ENCODE measurements at regions not wholly inside any gene's neighbourhood (a gene's known extent, or its start where the extent isn't known, plus 50 kb on each side); places are given as distances from the start of the nearest gene placed in this dataset.
A peak's percentile ranks its signal among the peaks of the same experiment; 100 is the strongest.

- no peaks in the 10 kb centered on the region for H3K4me1 ChIP-seq (ENCODE audit: control insufficient read depth in 1 of 2, insufficient read depth in 2 of 2, low read length in 2 of 2)
- H3K27ac ChIP-seq (ENCODE audit: low read depth in 1 of 2, low read length in 2 of 2) = no peak overlapping the region
- no peaks in the 10 kb centered on the region for H3K9me3 ChIP-seq (ENCODE audit: control insufficient read depth, low read length)
- ATAC-seq (ENCODE audit: low FRiP score) (peak; percentile 33), DNase-seq (peak in 1 of 2 donors; percentile 69)
- 65 to 71% methylated on average over 14 of the region's 14 CpGs for WGBS, 2 donors
- no peaks in the 10 kb centered on the region for H3K27me3 ChIP-seq (ENCODE audit: control insufficient read depth in 1 of 2, insufficient read depth in 2 of 2, low read length in 1 of 2)
- H3K36me3 ChIP-seq (ENCODE audit: control insufficient read depth in 1 of 2, insufficient read depth in 2 of 2, low read length in 1 of 2) = no peaks in the 10 kb centered on the region
- intact Hi-C loops (cut with DNase I) = loop anchor here in 1 of 2 donors (10.0 kb wide), 1 partner anchor 220 kb away; no protein-coding TSS in a partner anchor
- H3K4me3 ChIP-seq (ENCODE audit: low read length in 2 of 2) = no peak overlapping the region
Observed at GRCh38 chr2:9095226-9095625, 91.7 kb upstream of the MBOAT2 start.

GRCh38 chr2:9094117-9094516, 90.6 kb upstream of the MBOAT2 start:
- H3K9me3 ChIP-seq (ENCODE audit: control insufficient read depth, low read length) = no peaks in the 10 kb centered on the region
- intact Hi-C loops (cut with DNase I) = loop anchor here in 1 of 2 donors (10.0 kb wide), 1 partner anchor 219 kb away; no protein-coding TSS in a partner anchor
- no peak overlapping the region for H3K4me3 ChIP-seq (ENCODE audit: low read length in 2 of 2)
- no peaks in the 10 kb centered on the region for H3K36me3 ChIP-seq (ENCODE audit: control insufficient read depth in 1 of 2, insufficient read depth in 2 of 2, low read length in 1 of 2)
- DNase-seq (peak in 1 of 2 donors; percentile 67), ATAC-seq (ENCODE audit: low FRiP score) (no peak)
- no peak overlapping the region for H3K27ac ChIP-seq (ENCODE audit: low read depth in 1 of 2, low read length in 2 of 2)
- H3K4me1 ChIP-seq (ENCODE audit: control insufficient read depth in 1 of 2, insufficient read depth in 2 of 2, low read length in 2 of 2) = no peaks in the 10 kb centered on the region
- WGBS, 2 donors = 93 to 94% methylated on average over 14 of the region's 14 CpGs
- H3K27me3 ChIP-seq (ENCODE audit: control insufficient read depth in 1 of 2, insufficient read depth in 2 of 2, low read length in 1 of 2) = no peaks in the 10 kb centered on the region

GRCh38 chr2:9093324-9093723, 89.8 kb upstream of the MBOAT2 start:
- Histone ChIP-seq H3K27ac (ENCODE audit: low read depth in 1 of 2, low read length in 2 of 2) (no peak overlapping the region), H3K4me3 (ENCODE audit: low read length in 2 of 2) (no peak overlapping the region), H3K4me1 (ENCODE audit: control insufficient read depth in 1 of 2, insufficient read depth in 2 of 2, low read length in 2 of 2) (no peaks in the 10 kb centered on the region), H3K27me3 (ENCODE audit: control insufficient read depth in 1 of 2, insufficient read depth in 2 of 2, low read length in 1 of 2) (no peaks in the 10 kb centered on the region), H3K36me3 (ENCODE audit: control insufficient read depth in 1 of 2, insufficient read depth in 2 of 2, low read length in 1 of 2) (no peaks in the 10 kb centered on the region), H3K9me3 (ENCODE audit: control insufficient read depth, low read length) (no peaks in the 10 kb centered on the region)
- 83 to 93% methylated on average over 3 of the region's 3 CpGs for WGBS, 2 donors
- no peak for ATAC-seq (ENCODE audit: low FRiP score)
- DNase-seq = no peak
- intact Hi-C loops (cut with DNase I) = loop anchor here in 1 of 2 donors (10.0 kb wide), 1 partner anchor 219 kb away; no protein-coding TSS in a partner anchor

GRCh38 chr2:9092383-9093282, 89.1 kb upstream of the MBOAT2 start:
- Histone ChIP-seq H3K4me3 (ENCODE audit: low read length in 2 of 2) (no peak overlapping the region), H3K27me3 (ENCODE audit: control insufficient read depth in 1 of 2, insufficient read depth in 2 of 2, low read length in 1 of 2) (no peaks in the 10 kb centered on the region), H3K27ac (ENCODE audit: low read depth in 1 of 2, low read length in 2 of 2) (no peak overlapping the region), H3K4me1 (ENCODE audit: control insufficient read depth in 1 of 2, insufficient read depth in 2 of 2, low read length in 2 of 2) (no peaks in the 10 kb centered on the region), H3K36me3 (ENCODE audit: control insufficient read depth in 1 of 2, insufficient read depth in 2 of 2, low read length in 1 of 2) (no peaks in the 10 kb centered on the region), H3K9me3 (ENCODE audit: control insufficient read depth, low read length) (no peaks in the 10 kb centered on the region)
- intact Hi-C loops (cut with DNase I) = loop anchor here in 1 of 2 donors (10.0 kb wide), 1 partner anchor 218 kb away; no protein-coding TSS in a partner anchor
- DNase-seq = no peak
- 85 to 86% methylated on average over 7 of the region's 7 CpGs for WGBS, 2 donors
- no peak for ATAC-seq (ENCODE audit: low FRiP score)

- ATAC-seq (ENCODE audit: low FRiP score) (no peak), DNase-seq (no peak)
- intact Hi-C loops (cut with DNase I) = loop anchor here in 1 of 2 donors (10.0 kb wide), 1 partner anchor 217 kb away; no protein-coding TSS in a partner anchor
- no peaks in the 10 kb centered on the region for H3K4me1 ChIP-seq (ENCODE audit: control insufficient read depth in 1 of 2, insufficient read depth in 2 of 2, low read length in 2 of 2)
- no peaks in the 10 kb centered on the region for H3K36me3 ChIP-seq (ENCODE audit: control insufficient read depth in 1 of 2, insufficient read depth in 2 of 2, low read length in 1 of 2)
- no peaks in the 10 kb centered on the region for H3K9me3 ChIP-seq (ENCODE audit: control insufficient read depth, low read length)
- no peak overlapping the region for H3K27ac ChIP-seq (ENCODE audit: low read depth in 1 of 2, low read length in 2 of 2)
- WGBS, 2 donors = 75 to 79% methylated on average over 1 of the region's 1 CpG
- H3K27me3 ChIP-seq (ENCODE audit: control insufficient read depth in 1 of 2, insufficient read depth in 2 of 2, low read length in 1 of 2) = no peaks in the 10 kb centered on the region
- no peak overlapping the region for H3K4me3 ChIP-seq (ENCODE audit: low read length in 2 of 2)
Observed at GRCh38 chr2:9091811-9092210, 88.3 kb upstream of the MBOAT2 start.

GRCh38 chr2:9089831-9090230, 86.3 kb upstream of the MBOAT2 start:
- Histone ChIP-seq H3K4me3 (ENCODE audit: low read length in 2 of 2) (no peak overlapping the region), H3K9me3 (ENCODE audit: control insufficient read depth, low read length) (no peaks in the 10 kb centered on the region), H3K36me3 (ENCODE audit: control insufficient read depth in 1 of 2, insufficient read depth in 2 of 2, low read length in 1 of 2) (no peaks in the 10 kb centered on the region), H3K27ac (ENCODE audit: low read depth in 1 of 2, low read length in 2 of 2) (no peak overlapping the region), H3K4me1 (ENCODE audit: control insufficient read depth in 1 of 2, insufficient read depth in 2 of 2, low read length in 2 of 2) (no peaks in the 10 kb centered on the region), H3K27me3 (ENCODE audit: control insufficient read depth in 1 of 2, insufficient read depth in 2 of 2, low read length in 1 of 2) (no peaks in the 10 kb centered on the region)
- 78 to 84% methylated on average over 5 of the region's 5 CpGs for WGBS, 2 donors
- ATAC-seq (ENCODE audit: low FRiP score) = no peak
- DNase-seq = no peak
- intact Hi-C loops (cut with DNase I) = loop anchor here in 1 of 2 donors (10.0 kb wide), 1 partner anchor 215 kb away; no protein-coding TSS in a partner anchor

GRCh38 chr2:9087121-9087681, 83.7 kb upstream of the MBOAT2 start:
- ATAC-seq (ENCODE audit: low FRiP score) = no peak
- DNase-seq = no peak
- intact Hi-C loops (cut with DNase I) = no loop called here
- H3K4me3 ChIP-seq (ENCODE audit: low read length in 2 of 2) = no peak overlapping the region
- H3K27ac ChIP-seq (ENCODE audit: low read depth in 1 of 2, low read length in 2 of 2) = no peak overlapping the region
- no peaks in the 10 kb centered on the region for H3K36me3 ChIP-seq (ENCODE audit: control insufficient read depth in 1 of 2, insufficient read depth in 2 of 2, low read length in 1 of 2)
- H3K9me3 ChIP-seq (ENCODE audit: control insufficient read depth, low read length) = no peaks in the 10 kb centered on the region
- H3K27me3 ChIP-seq (ENCODE audit: control insufficient read depth in 1 of 2, insufficient read depth in 2 of 2, low read length in 1 of 2) = no peaks in the 10 kb centered on the region
- H3K4me1 ChIP-seq (ENCODE audit: control insufficient read depth in 1 of 2, insufficient read depth in 2 of 2, low read length in 2 of 2) = no peaks in the 10 kb centered on the region
- 52 to 54% methylated on average over 6 of the region's 6 CpGs for WGBS, 2 donors

GRCh38 chr2:9086465-9086864, 83.0 kb upstream of the MBOAT2 start:
- Histone ChIP-seq H3K4me1 (ENCODE audit: control insufficient read depth in 1 of 2, insufficient read depth in 2 of 2, low read length in 2 of 2) (no peaks in the 10 kb centered on the region), H3K9me3 (ENCODE audit: control insufficient read depth, low read length) (no peaks in the 10 kb centered on the region), H3K27ac (ENCODE audit: low read depth in 1 of 2, low read length in 2 of 2) (no peak overlapping the region), H3K4me3 (ENCODE audit: low read length in 2 of 2) (no peak overlapping the region), H3K27me3 (ENCODE audit: control insufficient read depth in 1 of 2, insufficient read depth in 2 of 2, low read length in 1 of 2) (no peaks in the 10 kb centered on the region), H3K36me3 (ENCODE audit: control insufficient read depth in 1 of 2, insufficient read depth in 2 of 2, low read length in 1 of 2) (no peaks in the 10 kb centered on the region)
- ATAC-seq (ENCODE audit: low FRiP score) (no peak), DNase-seq (no peak)
- intact Hi-C loops (cut with DNase I) = no loop called here
- WGBS, 2 donors = 92 to 94% methylated on average over 7 of the region's 7 CpGs

All from aorta (tissue), 5 donors.